ENCODE measurements at regions not wholly inside any gene's neighbourhood (a gene's known extent, or its start where the extent isn't known, plus 50 kb on each side); places are given as distances from the start of the nearest gene placed in this dataset.

DNA sequence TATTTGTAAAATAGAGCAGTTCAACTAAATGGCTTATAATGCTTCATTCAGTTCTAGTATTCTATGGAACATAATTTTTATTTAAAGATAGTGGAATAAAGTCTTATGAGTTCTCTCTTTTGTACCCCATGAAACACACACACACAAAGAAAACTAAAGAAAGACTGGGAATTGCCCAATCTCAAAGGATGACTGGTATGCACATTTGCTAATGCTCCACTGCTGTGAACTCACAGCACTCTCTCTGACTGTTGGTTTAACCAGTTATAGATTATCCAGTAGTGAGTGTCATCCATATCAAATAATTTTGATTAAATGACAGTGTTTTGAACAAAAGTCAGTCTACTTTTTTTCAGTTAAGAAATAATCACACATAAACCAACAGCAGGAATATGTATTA lies 1082.4 kb upstream of the B3GALT2 start:
- TF ChIP-seq, protein P1, sequence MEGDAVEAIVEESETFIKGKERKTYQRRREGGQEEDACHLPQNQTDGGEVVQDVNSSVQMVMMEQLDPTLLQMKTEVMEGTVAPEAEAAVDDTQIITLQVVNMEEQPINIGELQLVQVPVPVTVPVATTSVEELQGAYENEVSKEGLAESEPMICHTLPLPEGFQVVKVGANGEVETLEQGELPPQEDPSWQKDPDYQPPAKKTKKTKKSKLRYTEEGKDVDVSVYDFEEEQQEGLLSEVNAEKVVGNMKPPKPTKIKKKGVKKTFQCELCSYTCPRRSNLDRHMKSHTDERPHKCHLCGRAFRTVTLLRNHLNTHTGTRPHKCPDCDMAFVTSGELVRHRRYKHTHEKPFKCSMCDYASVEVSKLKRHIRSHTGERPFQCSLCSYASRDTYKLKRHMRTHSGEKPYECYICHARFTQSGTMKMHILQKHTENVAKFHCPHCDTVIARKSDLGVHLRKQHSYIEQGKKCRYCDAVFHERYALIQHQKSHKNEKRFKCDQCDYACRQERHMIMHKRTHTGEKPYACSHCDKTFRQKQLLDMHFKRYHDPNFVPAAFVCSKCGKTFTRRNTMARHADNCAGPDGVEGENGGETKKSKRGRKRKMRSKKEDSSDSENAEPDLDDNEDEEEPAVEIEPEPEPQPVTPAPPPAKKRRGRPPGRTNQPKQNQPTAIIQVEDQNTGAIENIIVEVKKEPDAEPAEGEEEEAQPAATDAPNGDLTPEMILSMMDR (conservative IDR thresholded peaks at IDR 0.05) = no peak
- TF ChIP-seq EZH2 (IDR thresholded peaks at IDR 0.05; ENCODE audit: low read depth) = no peak

Measured in PC-9 (cell line).